Pancreas (tissue), 10 donors: ENCODE measurements at regions not wholly inside any gene's neighbourhood (a gene's known extent, or its start where the extent isn't known, plus 50 kb on each side); places are given as distances from the start of the nearest gene placed in this dataset.

ENCODE experiments used
- ATAC-seq, 4 donors: fragments of 200-7000 bp; cut with Tn5 transposase; one replicate each; pipeline versions ENCODE4 v1.8.0 to v1.9.1; 2020; ENCODE audit warnings: mild to moderate bottlenecking in 4 of 4, moderate library complexity in 4 of 4
- DNase-seq, 6 donors: peaks; one replicate each; pipeline ENCODE4 v3.0.0-alpha.2; 2020
- FAIRE-seq: peaks from 2 replicates; lab custom pipeline; 2012; peaks lifted over from hg19 to GRCh38; lab: Jason Lieb, UNC
- H3K27ac ChIP-seq, 4 donors: fragments of 200-600 bp; sonication (generic); 1 replicate in 3 of 4; 2 replicates in 1 of 4; pipeline versions ENCODE4 v1.5.0 to v1.8.0; 2020
- H3K27me3 ChIP-seq, 4 donors: fragments of 200-600 bp; one replicate each; pipeline ENCODE4 v1.8.0; 2021
- H3K36me3 ChIP-seq, 3 donors: fragments of 200-600 bp; sonication (generic) in 1 of 3; one replicate each; pipeline versions ENCODE4 v1.5.0 to v1.8.0; 2020 to 2021
- H3K4me1 ChIP-seq, 3 donors: fragments of 200-600 bp; one replicate each; pipeline ENCODE4 v1.8.0; 2021
- H3K4me3 ChIP-seq, 4 donors: fragments of 200-600 bp; sonication (generic) in 2 of 4; one replicate each; pipeline versions ENCODE4 v1.5.0 to v1.8.0; 2020 to 2021
- H3K9me3 ChIP-seq, 4 donors: fragments of 200-600 bp; one replicate each; pipeline ENCODE4 v1.8.0; 2021
- CTCF ChIP-seq, 4 donors: fragments of 200-600 bp; sonication (generic) in 3 of 4; IDR thresholded peaks; one replicate each; pipeline versions ENCODE4 v1.5.0 to v1.8.0; 2021; ENCODE audit warnings: antibody characterized with exemption in 4 of 4
- whole genome bisulfite sequencing, 2 donors: extraction: QIAGEN DNeasy Blood & Tissue Kit; methylation state at CpG; one replicate each; pipeline ENCODE4 v1.1.7; 2013; 5-methylcytosine and 5-hydroxymethylcytosine counted together
- intact Hi-C, 3 donors: fragments of 100-400 bp; cut with DNase I; formaldehyde crosslinking; loops; one replicate each; pipeline versions ENCODE4 v1.11.1 to v1.14.2; 2022
- donor health status: healthy with polysubstance abuse.
- donor health status: DM: no; HTN: no; CAD: no; lungs with moderate emphysema.
- donor health status: DM: no; HTN: no; CAD: no.
- donor health status: control.
- donor health status: control.
- donor health status: Bipolar disorder and iron deficiency.
- donor health status: DM: yes; HTN: yes; CAD: no.
- donor health status: DM: no; HTN: no; CAD: no.
- donor health status: DM: no; HTN: no; CAD: no.
- donor health status: DM: yes; HTN: yes; CAD: no.

GRCh38 chr15:91496754-91497691, 356.5 kb upstream of the SLCO3A1 start:
- no peak overlapping the region for H3K4me3 ChIP-seq
- ATAC-seq, result peak in 3 of 4 donors; percentile 45 to 74 (median 64)
- DNase-seq, result peak in 1 of 6 donors; percentile 10
- no peaks in the 10 kb centered on the region for H3K27me3 ChIP-seq
- whole genome bisulfite sequencing, 2 donors, result 62 to 66% methylated on average over 4 of the region's 4 CpGs
- H3K27ac ChIP-seq, result no peak overlapping the region
- no peak for TF ChIP-seq CTCF (IDR thresholded peaks at IDR 0.05)
- H3K9me3 ChIP-seq, result no peaks in the 10 kb centered on the region
- H3K36me3 ChIP-seq, result no peaks in the 10 kb centered on the region
- FAIRE-seq, result no peak
- intact Hi-C loops, result no loop called here
- no peaks in the 10 kb centered on the region for H3K4me1 ChIP-seq

GRCh38 chr15:91498046-91498748, 355.3 kb upstream of the SLCO3A1 start:
- intact Hi-C loops, result no loop called here
- no peak for FAIRE-seq
- TF ChIP-seq CTCF (IDR thresholded peaks at IDR 0.05), result no peak
- Histone ChIP-seq H3K4me3 (no peak overlapping the region), H3K9me3 (no peaks in the 10 kb centered on the region), H3K4me1 (no peaks in the 10 kb centered on the region), H3K36me3 (no peaks in the 10 kb centered on the region), H3K27me3 (no peaks in the 10 kb centered on the region), H3K27ac (no peak overlapping the region)
- no peak for DNase-seq
- 80 to 83% methylated on average over 4 of the region's 4 CpGs for WGBS, 2 donors
- ATAC-seq, result no peak

DNA sequence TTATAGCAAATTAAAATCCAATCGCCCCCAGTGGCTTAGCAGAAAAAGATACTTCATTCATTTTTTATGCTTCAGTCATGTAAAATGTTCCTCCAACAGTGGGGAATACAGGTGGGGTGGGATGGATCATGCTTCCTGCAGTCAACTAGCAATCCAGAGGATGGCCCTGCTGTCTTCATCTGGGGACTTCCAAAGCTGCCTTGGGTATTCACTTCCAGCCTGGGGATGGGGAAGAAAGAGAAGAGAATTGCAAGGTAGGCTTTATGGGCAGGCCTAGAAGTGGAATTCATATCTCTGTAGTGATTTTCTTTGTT, 354.8 kb upstream of the SLCO3A1 start:
- Histone ChIP-seq H3K4me3 (no peak overlapping the region), H3K27ac (no peak overlapping the region), H3K4me1 (no peaks in the 10 kb centered on the region), H3K36me3 (no peaks in the 10 kb centered on the region), H3K9me3 (no peaks in the 10 kb centered on the region), H3K27me3 (no peaks in the 10 kb centered on the region)
- no peak for DNase-seq
- no peak for FAIRE-seq
- WGBS, 2 donors, result 64 to 69% methylated on average over 1 of the region's 1 CpG
- intact Hi-C loops, result no loop called here
- no peak for TF ChIP-seq CTCF (IDR thresholded peaks at IDR 0.05)
- no peak for ATAC-seq

GRCh38 chr15:91499774-91500383, 353.6 kb upstream of the SLCO3A1 start:
- H3K27me3 ChIP-seq, result no peaks in the 10 kb centered on the region
- ATAC-seq, result no peak
- H3K27ac ChIP-seq, result no peak overlapping the region
- intact Hi-C loops, result no loop called here
- no peak for TF ChIP-seq CTCF (IDR thresholded peaks at IDR 0.05)
- no peak for DNase-seq
- no peaks in the 10 kb centered on the region for H3K36me3 ChIP-seq
- no peak for FAIRE-seq
- 85 to 95% methylated on average over 5 of the region's 5 CpGs for WGBS, 2 donors
- no peaks in the 10 kb centered on the region for H3K4me1 ChIP-seq
- H3K4me3 ChIP-seq, result no peak overlapping the region
- H3K9me3 ChIP-seq, result no peaks in the 10 kb centered on the region
